Naive B cell (primary cell): ENCODE measurements at regions not wholly inside any gene's neighbourhood (a gene's known extent, or its start where the extent isn't known, plus 50 kb on each side); places are given as distances from the start of the nearest gene placed in this dataset.
"Not testable (repeated sequence)": the region's sequence is repeated elsewhere in the genome, so short reads cannot be mapped to it uniquely, and the experiment has no call there.

Experiments
- ATAC-seq, 2 donors: fragments of 150-1000 bp; cut with Tn5 transposase; 2 replicates each; pipeline ENCODE4 v1.10.0; 2021; ENCODE audit warnings: low read depth in 2 of 2, mild to moderate bottlenecking in 2 of 2, moderate library complexity in 2 of 2
- DNase-seq: peaks from one replicate; pipeline ENCODE4 v3.0.0; 2022
- H3K27ac Mint-ChIP-seq, 6 donors: one replicate each; pipeline ENCODE4 v1.8.0; 2020 to 2022; ENCODE audit warnings: mild to moderate bottlenecking in 6 of 6, mixed read lengths in 6 of 6, moderate library complexity in 5 of 6, inconsistent platforms in 2 of 6
- H3K27me3 Mint-ChIP-seq, 3 donors: one replicate each; pipeline ENCODE4 v1.8.0; 2021 to 2022; ENCODE audit warnings: mixed read lengths in 3 of 3, mild to moderate bottlenecking in 1 of 3
- H3K36me3 Mint-ChIP-seq, 2 donors: one replicate each; pipeline ENCODE4 v1.8.0; 2020 to 2022; ENCODE audit warnings: mixed read lengths in 2 of 2, inconsistent platforms in 1 of 2, mild to moderate bottlenecking in 1 of 2
- H3K4me1 Mint-ChIP-seq, 3 donors: one replicate each; pipeline ENCODE4 v1.8.0; 2020 to 2022; ENCODE audit warnings: mixed read lengths in 3 of 3, inconsistent platforms in 1 of 3, mild to moderate bottlenecking in 1 of 3, moderate library complexity in 1 of 3
- H3K4me3 Mint-ChIP-seq, 8 donors: one replicate each; pipeline ENCODE4 v1.8.0; 2020 to 2022; ENCODE audit warnings: mild to moderate bottlenecking in 8 of 8, mixed read lengths in 8 of 8, moderate library complexity in 8 of 8, inconsistent platforms in 2 of 8
- H3K9me3 Mint-ChIP-seq, 7 donors: one replicate each; pipeline ENCODE4 v1.8.0; 2020 to 2022; ENCODE audit warnings: mixed read lengths in 7 of 7, mild to moderate bottlenecking in 5 of 7, inconsistent platforms in 2 of 7, moderate library complexity in 1 of 7

GRCh38 chr11:91091563-91091962, 868.7 kb upstream of the CHORDC1 start:
- no peak for ATAC-seq
- H3K4me3 Mint-ChIP-seq, result no peak overlapping the region
- no peak overlapping the region for H3K27ac Mint-ChIP-seq
- DNase-seq, result no peak
- peaks cover 0 to 15% (median 0%) of the 10 kb centered on the region in 7 donors for H3K9me3 Mint-ChIP-seq
- H3K36me3 Mint-ChIP-seq, result no peaks in the 10 kb centered on the region
- no peaks in the 10 kb centered on the region for H3K4me1 Mint-ChIP-seq
- no peaks in the 10 kb centered on the region for H3K27me3 Mint-ChIP-seq

GRCh38 chr11:91086028-91086427, 863.2 kb upstream of the CHORDC1 start:
- ATAC-seq (no peak), DNase-seq (no peak)
- Mint-ChIP-seq H3K36me3 (no peaks in the 10 kb centered on the region), H3K27me3 (no peaks in the 10 kb centered on the region), H3K9me3 (peaks cover 0 to 10% (median 3%) of the 10 kb centered on the region in 7 donors), H3K4me1 (no peaks in the 10 kb centered on the region), H3K27ac (no peak overlapping the region), H3K4me3 (no peak overlapping the region)

- Mint-ChIP-seq H3K27ac (no peak overlapping the region), H3K27me3 (no peaks in the 10 kb centered on the region), H3K4me1 (no peaks in the 10 kb centered on the region), H3K9me3 (peaks cover 0 to 10% (median 2%) of the 10 kb centered on the region in 7 donors), H3K4me3 (no peak overlapping the region), H3K36me3 (no peaks in the 10 kb centered on the region)
- ATAC-seq (no peak), DNase-seq (no peak)
Measured at GRCh38 chr11:91082255-91082654, 859.4 kb upstream of the CHORDC1 start.

- ATAC-seq, result no peak
- no peak overlapping the region for H3K4me3 Mint-ChIP-seq
- H3K27ac Mint-ChIP-seq, result no peak overlapping the region
- peaks cover 0 to 10% (median 2%) of the 10 kb centered on the region in 7 donors for H3K9me3 Mint-ChIP-seq
- no peaks in the 10 kb centered on the region for H3K4me1 Mint-ChIP-seq
- DNase-seq, result no peak
- H3K36me3 Mint-ChIP-seq, result no peaks in the 10 kb centered on the region
- no peaks in the 10 kb centered on the region for H3K27me3 Mint-ChIP-seq
Measured at GRCh38 chr11:91081440-91082043, 858.7 kb upstream of the CHORDC1 start.

- H3K36me3 Mint-ChIP-seq, result no peaks in the 10 kb centered on the region
- H3K27ac Mint-ChIP-seq, result no peak overlapping the region
- no peaks in the 10 kb centered on the region for H3K4me1 Mint-ChIP-seq
- peaks cover 0 to 5% (median 0%) of the 10 kb centered on the region in 7 donors for H3K9me3 Mint-ChIP-seq
- DNase-seq, result no peak
- H3K27me3 Mint-ChIP-seq, result no peaks in the 10 kb centered on the region
- ATAC-seq, result no peak
- H3K4me3 Mint-ChIP-seq, result no peak overlapping the region
Measured at GRCh38 chr11:91078221-91078620, 855.4 kb upstream of the CHORDC1 start.

- Mint-ChIP-seq H3K4me1 (no peaks in the 10 kb centered on the region), H3K36me3 (no peaks in the 10 kb centered on the region), H3K27ac (no peak overlapping the region)
Measured at GRCh38 chr11:91075032-91075695, 852.3 kb upstream of the CHORDC1 start.

GRCh38 chr11:91067666-91068065, 844.8 kb upstream of the CHORDC1 start:
- Mint-ChIP-seq H3K27ac (no peak overlapping the region), H3K27me3 (no peaks in the 10 kb centered on the region), H3K4me3 (no peak overlapping the region), H3K36me3 (peaks cover 0 to 8% of the 10 kb centered on the region in 2 donors), H3K9me3 (peaks cover 0 to 15% (median 4%) of the 10 kb centered on the region in 7 donors), H3K4me1 (no peaks in the 10 kb centered on the region)
- no peak for DNase-seq
- no peak for ATAC-seq

More at GRCh38 chr11:91075032-91075695, 852.3 kb upstream of the CHORDC1 start:
- DNase-seq (no peak), ATAC-seq (no peak)
- Mint-ChIP-seq H3K9me3 (peaks cover 0 to 8% (median 2%) of the 10 kb centered on the region in 7 donors), H3K27me3 (no peaks in the 10 kb centered on the region), H3K4me3 (no peak overlapping the region)

GRCh38 chr11:91066456-91067047, 843.7 kb upstream of the CHORDC1 start:
- H3K9me3 Mint-ChIP-seq, result peaks cover 0 to 14% (median 5%) of the 10 kb centered on the region in 7 donors
- no peak for DNase-seq
- H3K27me3 Mint-ChIP-seq, result no peaks in the 10 kb centered on the region

GRCh38 chr11:91063399-91063798, 840.5 kb upstream of the CHORDC1 start:
- not testable (repeated sequence) for H3K4me3 Mint-ChIP-seq, H3K36me3 Mint-ChIP-seq, DNase-seq, ATAC-seq, H3K27me3 Mint-ChIP-seq, H3K4me1 Mint-ChIP-seq, H3K27ac Mint-ChIP-seq
- H3K9me3 Mint-ChIP-seq, result peaks cover 0 to 20% (median 4%) of the 10 kb centered on the region in 7 donors

More at GRCh38 chr11:91066456-91067047, 843.7 kb upstream of the CHORDC1 start:
- no peaks in the 10 kb centered on the region for H3K4me1 Mint-ChIP-seq
- no peak overlapping the region for H3K4me3 Mint-ChIP-seq
- ATAC-seq, result no peak
- no peak overlapping the region for H3K27ac Mint-ChIP-seq
- H3K36me3 Mint-ChIP-seq, result peaks cover 0 to 8% of the 10 kb centered on the region in 2 donors

- Mint-ChIP-seq H3K4me1 (no peaks in the 10 kb centered on the region), H3K36me3 (no peaks in the 10 kb centered on the region), H3K4me3 (no peak overlapping the region), H3K27me3 (no peaks in the 10 kb centered on the region), H3K27ac (no peak overlapping the region), H3K9me3 (peaks cover 0 to 2% (median 0%) of the 10 kb centered on the region in 7 donors)
- no peak for ATAC-seq
- DNase-seq, result no peak
Measured at GRCh38 chr11:91047882-91048281, 825.0 kb upstream of the CHORDC1 start.

- ATAC-seq, result no peak
- Mint-ChIP-seq H3K27me3 (no peaks in the 10 kb centered on the region), H3K27ac (no peak overlapping the region), H3K4me3 (no peak overlapping the region), H3K4me1 (no peaks in the 10 kb centered on the region), H3K36me3 (no peaks in the 10 kb centered on the region), H3K9me3 (peaks cover 0 to 2% (median 0%) of the 10 kb centered on the region in 7 donors)
- no peak for DNase-seq
Measured at GRCh38 chr11:91046261-91046660, 823.4 kb upstream of the CHORDC1 start.

GRCh38 chr11:91041626-91042025, 818.8 kb upstream of the CHORDC1 start:
- ATAC-seq (no peak), DNase-seq (no peak)
- Mint-ChIP-seq H3K27me3 (no peaks in the 10 kb centered on the region), H3K4me3 (no peak overlapping the region), H3K9me3 (peaks cover 3 to 8% (median 5%) of the 10 kb centered on the region in 7 donors), H3K27ac (no peak overlapping the region), H3K36me3 (no peaks in the 10 kb centered on the region), H3K4me1 (no peaks in the 10 kb centered on the region)

- ATAC-seq, result no peak
- Mint-ChIP-seq H3K27ac (no peak overlapping the region), H3K4me1 (no peaks in the 10 kb centered on the region)
Measured at GRCh38 chr11:91023731-91024130, 800.9 kb upstream of the CHORDC1 start.

GRCh38 chr11:91011503-91011902, 788.7 kb upstream of the CHORDC1 start:
- no peak for ATAC-seq
- Mint-ChIP-seq H3K27me3 (no peaks in the 10 kb centered on the region), H3K9me3 (peaks cover 1 to 13% (median 9%) of the 10 kb centered on the region in 7 donors)

More at GRCh38 chr11:91023731-91024130, 800.9 kb upstream of the CHORDC1 start:
- no peaks in the 10 kb centered on the region for H3K27me3 Mint-ChIP-seq
- no peak for DNase-seq
- no peak overlapping the region for H3K4me3 Mint-ChIP-seq
- H3K9me3 Mint-ChIP-seq, result peaks cover 0 to 7% (median 0%) of the 10 kb centered on the region in 7 donors
- no peaks in the 10 kb centered on the region for H3K36me3 Mint-ChIP-seq

More at GRCh38 chr11:91011503-91011902, 788.7 kb upstream of the CHORDC1 start:
- no peaks in the 10 kb centered on the region for H3K4me1 Mint-ChIP-seq
- H3K36me3 Mint-ChIP-seq, result no peaks in the 10 kb centered on the region
- no peak for DNase-seq
- H3K4me3 Mint-ChIP-seq, result no peak overlapping the region
- no peak overlapping the region for H3K27ac Mint-ChIP-seq
